ENCODE measurements at regions not wholly inside any gene's neighbourhood (a gene's known extent, or its start where the extent isn't known, plus 50 kb on each side); places are given as distances from the start of the nearest gene placed in this dataset.

DNA sequence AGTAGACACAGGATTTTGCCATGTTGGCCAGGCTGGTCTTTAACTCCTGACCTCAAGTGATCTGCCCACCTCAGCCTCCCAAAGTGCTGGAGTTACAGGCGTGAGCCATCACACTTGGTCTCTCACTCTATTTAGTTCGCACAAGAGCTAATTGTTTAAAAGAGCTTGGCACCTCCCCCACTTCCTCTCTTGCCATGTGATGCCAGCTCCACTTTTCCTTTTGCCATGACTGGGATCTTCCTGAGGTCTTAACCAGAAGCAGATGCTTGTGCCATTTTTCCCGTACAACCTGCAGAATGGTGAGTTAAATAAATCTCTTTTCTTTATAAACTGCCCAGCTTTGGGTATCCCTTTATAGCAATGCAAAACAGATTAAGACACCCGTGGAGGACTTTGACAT lies 200.1 kb upstream of the FRMD6 start:
- no peak overlapping the region for H4K91ac ChIP-seq (replicated peaks; ENCODE audit: insufficient read length, low read length)
- no peak overlapping the region for H3K4me3 ChIP-seq (ENCODE audit: extremely low read depth in 1 of 4, insufficient read depth in 2 of 4, low read depth in 3 of 4, low read length in 4 of 4)
- no peaks in the 10 kb centered on the region for H4K20me1 ChIP-seq (replicated peaks in 1 of 2; ENCODE audit: control insufficient read depth in 1 of 2, insufficient read depth in 2 of 2, low read length in 2 of 2)
- no peak overlapping the region for H3K18ac ChIP-seq (ENCODE audit: extremely low read depth, low read length)
- H3K36me3 ChIP-seq (ENCODE audit: control insufficient read depth in 2 of 4, insufficient read depth in 4 of 4, low read length in 3 of 4): no peaks in the 10 kb centered on the region
- no peak overlapping the region for H3K23ac ChIP-seq (ENCODE audit: insufficient read length)
- no peak overlapping the region for H3K14ac ChIP-seq (ENCODE audit: insufficient read length)
- no peak overlapping the region for H3K4me2 ChIP-seq (ENCODE audit: insufficient read depth in 1 of 2, low read depth in 2 of 2, low read length in 2 of 2)
- ChIA-PET CTCF (ENCODE audit: partially characterized antibody) (interaction anchor here (0.6 kb wide), 1 partner anchor 28 kb away, joined by 3 read pairs; no protein-coding TSS in a partner anchor), POLR2A (ENCODE audit: partially characterized antibody) (no interaction called here)
- no peaks in the 10 kb centered on the region for H3K79me1 ChIP-seq (ENCODE audit: low read depth, low read length)
- DNase-seq (ENCODE audit: low read depth in 1 of 2, low spot score in 2 of 2) (no peak), FAIRE-seq (no peak)
- no peak overlapping the region for H2AFZ ChIP-seq (ENCODE audit: low read length)
- H3K27me3 ChIP-seq (replicated peaks in 1 of 4; ENCODE audit: control insufficient read depth in 3 of 4, extremely low read depth in 1 of 4, insufficient read depth in 3 of 4, low read length in 3 of 4): no peaks in the 10 kb centered on the region
- H4K8ac ChIP-seq (ENCODE audit: extremely low read depth, insufficient read depth, low read length): no peak overlapping the region
- no peak overlapping the region for H2BK20ac ChIP-seq (ENCODE audit: low read length)
- WGBS, 2 experiments (ENCODE audit: extremely low coverage in 1 of 2, insufficient coverage in 1 of 2, insufficient read length in 1 of 2, insufficient replicate concordance in 2 of 2, low coverage in 1 of 2, low lambda C conversion rate in 2 of 2, missing lambda C conversion rate in 1 of 2): 64% methylated on average over 4 of the region's 4 CpGs; no CpG with 5 or more reads in 1 of the 2 experiments
- H3K23me2 ChIP-seq (ENCODE audit: low read depth, low read length): no peaks in the 10 kb centered on the region
- no peak overlapping the region for H3K27ac ChIP-seq (ENCODE audit: low read depth, low read length)
- H2BK12ac ChIP-seq (ENCODE audit: low read depth, low read length): no peak overlapping the region
- no peak for TF ChIP-seq TEAD4 (IDR thresholded peaks at IDR 0.05; ENCODE audit: low read depth, low read length)
- no peak for TF ChIP-seq HDAC2 (IDR thresholded peaks at IDR 0.05; ENCODE audit: borderline replicate concordance in 1 of 2, low read depth in 2 of 2, low read length in 2 of 2)
- TF ChIP-seq YY1 (IDR thresholded peaks at IDR 0.05; ENCODE audit: low read depth, low read length): no peak
- TF ChIP-seq SP1 (IDR thresholded peaks at IDR 0.05; ENCODE audit: low read depth, low read length): no peak
- no peak for TF ChIP-seq RFX5 (IDR thresholded peaks at IDR 0.05; ENCODE audit: borderline replicate concordance, low read depth, low read length)
- TF ChIP-seq EZH2 (IDR thresholded peaks at IDR 0.05; ENCODE audit: low read depth, low read length, severe bottlenecking): no peak
- no peak for TF ChIP-seq BRCA1 (IDR thresholded peaks at IDR 0.05; ENCODE audit: low read depth, low read length)
- TF ChIP-seq SIRT6 (IDR thresholded peaks at IDR 0.05; ENCODE audit: low read length): no peak
- TF ChIP-seq, protein P1, sequence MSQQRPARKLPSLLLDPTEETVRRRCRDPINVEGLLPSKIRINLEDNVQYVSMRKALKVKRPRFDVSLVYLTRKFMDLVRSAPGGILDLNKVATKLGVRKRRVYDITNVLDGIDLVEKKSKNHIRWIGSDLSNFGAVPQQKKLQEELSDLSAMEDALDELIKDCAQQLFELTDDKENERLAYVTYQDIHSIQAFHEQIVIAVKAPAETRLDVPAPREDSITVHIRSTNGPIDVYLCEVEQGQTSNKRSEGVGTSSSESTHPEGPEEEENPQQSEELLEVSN (IDR thresholded peaks at IDR 0.05): no peak
- no peak overlapping the region for H3K56ac ChIP-seq (replicated peaks; ENCODE audit: insufficient read length, low read depth, low read length)
- no peak overlapping the region for H2BK5ac ChIP-seq (ENCODE audit: low read depth, low read length)
- no peak overlapping the region for H2AK5ac ChIP-seq (ENCODE audit: low read depth, low read length)
- H3K4me1 ChIP-seq (replicated peaks in 1 of 4; ENCODE audit: control insufficient read depth in 3 of 4, insufficient read depth in 4 of 4, low read length in 3 of 4): no peaks in the 10 kb centered on the region
- H2BK15ac ChIP-seq (ENCODE audit: low read length): no peak overlapping the region
- H3K79me2 ChIP-seq (ENCODE audit: control insufficient read depth in 1 of 2, insufficient read depth in 2 of 2, low read length in 2 of 2): no peaks in the 10 kb centered on the region; a peak in 1 of 4 replicates
- no peaks in the 10 kb centered on the region for H3K9me3 ChIP-seq (ENCODE audit: insufficient read depth in 2 of 2, low read depth in 1 of 2, low read length in 1 of 2)
- no peak overlapping the region for H3K9ac ChIP-seq (replicated peaks in 1 of 4; ENCODE audit: extremely low read depth in 1 of 4, low read depth in 3 of 4, low read length in 3 of 4)
- H2BK120ac ChIP-seq (replicated peaks; ENCODE audit: low read depth, low read length): no peak overlapping the region
- H3K4ac ChIP-seq (replicated peaks; ENCODE audit: insufficient read length, low read depth, low read length): no peak overlapping the region
- H4K5ac ChIP-seq (ENCODE audit: insufficient read length, low read depth, low read length): no peak overlapping the region

Data from H1 (cell line).